Cardiac fibroblast (primary cell): ENCODE measurements at regions not wholly inside any gene's neighbourhood (a gene's known extent, or its start where the extent isn't known, plus 50 kb on each side); places are given as distances from the start of the nearest gene placed in this dataset.
"Not testable (repeated sequence)": the region's sequence is repeated elsewhere in the genome, so short reads cannot be mapped to it uniquely, and the experiment has no call there.

Experiments
- DNase-seq, 2 donors: peaks; one replicate each; pipeline versions ENCODE4 v3.0.0 to v3.0.0-alpha.2; 2010; ENCODE audit warnings: low read depth in 2 of 2
- H3K4me3 ChIP-seq, 2 donors: replicated peaks in 1 of 2; 1 replicate in 1 of 2; 2 replicates in 1 of 2; pipeline ENCODE4 v1.5.1; 2011; ENCODE audit warnings: low read depth in 2 of 2, low read length in 2 of 2, mild to moderate bottlenecking in 2 of 2, moderate library complexity in 1 of 2
- TF ChIP-seq, protein P1 (sequence below): IDR thresholded peaks from one replicate; pipeline ENCODE4 v1.5.1; 2011; ENCODE audit warnings: low read depth, mild to moderate bottlenecking, low read length, inconsistent platforms

DNA sequence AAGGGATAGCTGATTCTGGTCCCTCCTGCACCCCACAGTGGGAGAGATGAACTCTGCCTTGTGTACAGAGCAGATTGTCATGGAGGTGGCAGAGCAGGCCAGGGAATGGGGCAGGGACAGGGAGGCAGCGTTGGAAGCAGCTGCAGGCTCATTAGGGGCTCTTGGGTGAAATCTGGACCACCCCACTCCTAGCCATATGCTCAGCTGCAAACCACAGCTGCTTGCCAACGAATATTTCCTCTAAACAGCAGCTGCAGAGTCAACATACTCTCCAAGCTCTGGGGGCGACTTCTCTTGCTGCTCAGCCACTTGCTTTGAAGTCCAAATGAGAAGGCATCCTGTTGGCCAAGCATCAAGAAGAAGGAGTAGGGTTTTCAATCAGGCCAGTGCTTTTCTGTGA lies 302.3 kb upstream of the AUTS2 start:
- TF ChIP-seq, protein P1, sequence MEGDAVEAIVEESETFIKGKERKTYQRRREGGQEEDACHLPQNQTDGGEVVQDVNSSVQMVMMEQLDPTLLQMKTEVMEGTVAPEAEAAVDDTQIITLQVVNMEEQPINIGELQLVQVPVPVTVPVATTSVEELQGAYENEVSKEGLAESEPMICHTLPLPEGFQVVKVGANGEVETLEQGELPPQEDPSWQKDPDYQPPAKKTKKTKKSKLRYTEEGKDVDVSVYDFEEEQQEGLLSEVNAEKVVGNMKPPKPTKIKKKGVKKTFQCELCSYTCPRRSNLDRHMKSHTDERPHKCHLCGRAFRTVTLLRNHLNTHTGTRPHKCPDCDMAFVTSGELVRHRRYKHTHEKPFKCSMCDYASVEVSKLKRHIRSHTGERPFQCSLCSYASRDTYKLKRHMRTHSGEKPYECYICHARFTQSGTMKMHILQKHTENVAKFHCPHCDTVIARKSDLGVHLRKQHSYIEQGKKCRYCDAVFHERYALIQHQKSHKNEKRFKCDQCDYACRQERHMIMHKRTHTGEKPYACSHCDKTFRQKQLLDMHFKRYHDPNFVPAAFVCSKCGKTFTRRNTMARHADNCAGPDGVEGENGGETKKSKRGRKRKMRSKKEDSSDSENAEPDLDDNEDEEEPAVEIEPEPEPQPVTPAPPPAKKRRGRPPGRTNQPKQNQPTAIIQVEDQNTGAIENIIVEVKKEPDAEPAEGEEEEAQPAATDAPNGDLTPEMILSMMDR: no peak
- no peak for DNase-seq
- H3K4me3 ChIP-seq: no peak overlapping the region

DNA sequence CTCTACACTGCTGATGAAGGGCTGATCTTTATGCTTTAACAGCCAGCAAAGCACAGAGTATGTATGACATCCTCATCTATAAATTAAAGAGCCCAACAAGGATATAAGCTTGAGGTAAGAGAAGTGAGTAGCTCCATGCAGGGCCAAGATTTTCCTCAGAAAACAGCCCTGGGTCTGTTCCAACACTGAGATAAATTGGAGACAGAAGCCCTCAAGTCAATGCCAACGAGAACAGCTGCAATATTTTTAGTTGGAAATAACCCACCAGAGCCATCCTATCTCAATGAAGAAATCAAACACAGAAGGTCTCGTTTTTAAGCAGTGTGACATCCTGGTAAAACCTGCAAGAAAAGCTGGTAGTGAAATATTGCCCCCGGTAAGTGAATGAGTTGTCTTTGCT lies 297.0 kb upstream of the AUTS2 start:
- DNase-seq: no peak
- TF ChIP-seq, protein P1: no peak
- no peak overlapping the region for H3K4me3 ChIP-seq

DNA sequence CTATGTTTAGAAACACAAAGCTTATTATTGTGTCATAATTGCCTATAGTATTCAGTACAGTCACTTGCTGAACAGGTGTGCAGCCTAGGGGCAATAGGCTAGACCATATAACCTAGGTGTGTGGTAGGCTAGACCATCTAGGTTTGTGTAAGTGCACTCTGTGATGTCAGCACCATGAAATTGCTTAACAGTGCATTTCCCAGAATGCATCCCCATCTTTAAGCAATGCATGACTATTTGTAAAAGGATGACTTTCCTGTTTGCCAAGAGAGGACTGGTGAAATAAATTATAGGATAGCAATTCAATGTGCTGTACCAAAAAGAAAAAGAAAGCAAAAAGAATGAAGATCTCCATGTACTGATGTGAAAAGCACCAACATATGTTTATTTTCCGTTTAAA lies 288.7 kb upstream of the AUTS2 start:
- H3K4me3 ChIP-seq: no peak overlapping the region
- TF ChIP-seq, protein P1: no peak
- DNase-seq: no peak

DNA sequence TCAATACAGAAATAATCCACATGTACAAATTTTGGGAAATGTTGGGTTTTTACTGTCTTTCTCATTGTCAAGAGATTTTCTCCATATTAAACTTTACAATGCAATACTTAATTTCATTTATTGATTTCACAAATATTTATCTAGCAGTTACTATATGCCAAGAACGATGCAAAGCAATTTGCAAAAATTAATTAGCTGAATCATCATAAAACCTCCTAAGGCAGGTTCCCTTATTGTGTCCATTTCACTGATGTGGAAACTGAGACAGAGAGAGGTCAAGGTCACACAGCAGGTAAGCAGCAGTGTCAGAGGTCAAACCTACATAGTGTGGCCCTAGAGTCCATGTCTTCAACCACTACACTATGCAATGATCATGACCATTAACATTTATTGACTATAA lies 286.8 kb upstream of the AUTS2 start:
- no peak for DNase-seq
- TF ChIP-seq, protein P1: no peak
- H3K4me3 ChIP-seq: no peak overlapping the region

DNA sequence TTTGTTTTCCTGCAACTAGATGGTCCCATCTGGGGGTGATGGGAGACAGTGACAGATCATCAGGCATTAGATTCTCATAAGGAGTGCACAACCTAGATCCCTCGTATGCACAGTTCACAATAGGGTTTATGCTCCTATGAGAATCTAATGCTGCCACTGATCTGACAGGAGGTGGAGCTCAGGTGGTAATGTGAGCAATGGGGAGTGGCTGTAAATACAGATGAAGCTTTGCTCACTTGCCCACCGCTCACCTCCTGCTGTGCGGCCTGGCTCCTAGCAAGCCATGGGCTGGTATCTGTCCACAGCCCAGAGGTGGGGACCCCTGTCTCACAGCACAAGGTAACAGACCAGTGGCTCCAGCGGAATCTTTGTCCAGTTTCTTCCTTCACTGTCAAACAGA lies 284.4 kb upstream of the AUTS2 start:
- DNase-seq, H3K4me3 ChIP-seq: not testable (repeated sequence)

DNA sequence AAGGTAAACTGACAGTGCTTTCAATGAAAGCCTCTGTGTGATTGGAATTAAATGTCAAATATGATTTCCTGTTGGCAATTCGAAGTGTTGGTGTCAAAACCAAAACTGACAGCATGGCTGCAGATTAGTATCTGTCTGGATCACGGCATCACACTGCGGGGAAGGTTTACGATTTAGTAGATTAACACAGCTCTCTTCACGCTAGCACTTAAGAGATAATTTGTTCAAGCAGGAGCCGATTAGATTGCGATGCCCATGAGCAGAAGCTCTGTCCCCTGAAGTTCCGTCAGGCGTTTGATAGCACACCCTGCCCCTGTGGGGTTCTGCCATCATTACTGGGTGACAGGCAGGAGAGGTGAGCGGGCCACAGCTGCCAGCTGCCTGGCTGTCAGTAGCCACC lies 279.5 kb upstream of the AUTS2 start:
- H3K4me3 ChIP-seq: no peak overlapping the region
- TF ChIP-seq, protein P1: no peak
- DNase-seq: no peak

DNA sequence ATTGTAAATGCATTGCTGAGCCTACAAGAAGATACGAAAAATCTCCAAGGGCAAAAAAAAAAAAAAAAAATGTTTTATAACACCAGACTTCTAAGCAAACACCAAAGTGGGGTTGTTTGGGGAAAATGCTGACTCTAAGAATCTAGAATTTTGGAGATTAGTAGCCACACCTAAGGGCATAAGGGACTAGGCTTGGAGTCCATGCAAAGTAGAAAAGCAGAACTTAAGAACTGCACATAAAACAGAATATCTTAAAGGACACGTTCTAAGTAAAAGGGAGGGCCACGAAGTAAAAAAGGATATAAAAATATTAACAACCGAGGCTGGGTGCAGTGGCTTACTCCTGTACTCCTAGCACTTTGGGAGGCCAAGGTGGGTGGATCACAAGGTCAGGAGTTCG lies 269.8 kb upstream of the AUTS2 start:
- H3K4me3 ChIP-seq: no peak overlapping the region
- no peak for DNase-seq
- TF ChIP-seq, protein P1: no peak
